HCT116 (cell line): ENCODE measurements at regions not wholly inside any gene's neighbourhood (a gene's known extent, or its start where the extent isn't known, plus 50 kb on each side); places are given as distances from the start of the nearest gene placed in this dataset.

Experiments
- ATAC-seq: fragments of 200-7000 bp; cut with Tn5 transposase; 2 replicates; pipeline ENCODE4 v1.9.1; 2020; ENCODE audit warnings: mild to moderate bottlenecking, moderate library complexity
- BruUV-seq: library from RNA; stranded (reverse); fragments of 400-500 nt; replicated peaks from 2 replicates; lab custom pipeline; 2021; lab: Mats Ljungman, UMichigan
- CTCF ChIA-PET: fragments of 300-600 bp; sonication (Branson Sonifier 250); formaldehyde crosslinking; loops from one replicate; lab custom pipeline; 2021; ENCODE audit warnings: antibody characterized with exemption; lab: Charles Lee
- POLR2A ChIA-PET: fragments of 300-600, 350-600 bp; sonication (Branson Sonifier 250); formaldehyde crosslinking; loops from one replicate; lab custom pipeline; 2021; ENCODE audit warnings: antibody characterized with exemption; lab: Charles Lee
- RAD21 ChIA-PET, 2 experiments: fragments of 300-600 bp; sonication (Branson Sonifier 250); formaldehyde crosslinking; loops; one replicate each; lab custom pipeline; 2023; ENCODE audit warnings: low total read pairs in 2 of 2; ENCODE audit not compliant: uncharacterized antibody in 2 of 2, unreplicated experiment in 2 of 2, low non-redundant PET in 1 of 2; lab: Charles Lee
- DNase-seq: peaks from one replicate; pipeline ENCODE4 v3.0.0-alpha.2; 2010; ENCODE audit warnings: low read depth, low spot score
- H2AFZ ChIP-seq: fragments of 200-600 bp; shearing (Covaris generic), sonication (generic); 2 replicates; pipeline ENCODE4 v1.6.1; 2017; ENCODE audit warnings: low read depth, mixed run types, mixed read lengths, antibody characterized with exemption, low read length; ENCODE audit not compliant: poor library complexity, severe bottlenecking
- H3K27ac ChIP-seq: 2 replicates; pipeline ENCODE4 v1.5.1; 2012; ENCODE audit warnings: low read depth, low read length
- H3K27me3 ChIP-seq: fragments of 200-600 bp; sonication (generic); 2 replicates; pipeline ENCODE4 v1.6.1; 2016; ENCODE audit warnings: mixed run types, low read length, mixed read lengths; ENCODE audit not compliant: insufficient read depth
- H3K36me3 ChIP-seq, 2 experiments: fragments of 200-500 bp in 1 of 2; fragments of 200-600 bp in 1 of 2; sonication (Bioruptor generic) in 1 of 2; sonication (generic) in 1 of 2; 2 replicates each; pipeline versions ENCODE4 v1.5.1 to v1.6.1; 2014 to 2016; ENCODE audit warnings: low read length in 2 of 2, inconsistent platforms in 1 of 2, mixed read lengths in 1 of 2, mixed run types in 1 of 2; ENCODE audit not compliant: insufficient read depth in 2 of 2, control insufficient read depth in 1 of 2
- H3K4me1 ChIP-seq, 2 experiments: fragments of 200-600 bp in 1 of 2; sonication (generic) in 1 of 2; 2 replicates each; pipeline versions ENCODE4 v1.5.1 to v1.6.1; 2012 to 2017; ENCODE audit warnings: low read length in 2 of 2, inconsistent platforms in 1 of 2, mild to moderate bottlenecking in 1 of 2, mixed read lengths in 1 of 2, mixed run types in 1 of 2, moderate library complexity in 1 of 2; ENCODE audit not compliant: insufficient read depth in 2 of 2, control insufficient read depth in 1 of 2
- H3K4me2 ChIP-seq: fragments of 200-600 bp; sonication (generic); 2 replicates; pipeline ENCODE4 v1.6.1; 2017; ENCODE audit warnings: mixed run types, low read length, mixed read lengths
- H3K4me3 ChIP-seq, 2 experiments: fragments of 200-600 bp in 1 of 2; sonication (generic) in 1 of 2; replicated peaks in 1 of 2; 2 replicates each; pipeline ENCODE4 v1.5.1; 2011 to 2016; ENCODE audit warnings: low read length in 2 of 2, control low read depth in 1 of 2, low read depth in 1 of 2, mild to moderate bottlenecking in 1 of 2, mixed read lengths in 1 of 2, mixed run types in 1 of 2
- H3K79me2 ChIP-seq: fragments of 200-600 bp; sonication (generic); 2 replicates; pipeline ENCODE4 v1.6.1; 2017; ENCODE audit warnings: mild to moderate bottlenecking, mixed run types, low read length, moderate library complexity, mixed read lengths; ENCODE audit not compliant: insufficient read depth
- H3K9ac ChIP-seq: fragments of 200-600 bp; sonication (generic); 2 replicates; pipeline ENCODE4 v1.6.1; 2016; ENCODE audit warnings: low read length, mixed read lengths
- H3K9me2 ChIP-seq: fragments of 200-600 bp; sonication (generic), shearing (Covaris generic); 2 replicates; pipeline ENCODE4 v1.6.1; 2017; ENCODE audit warnings: mixed run types, mild to moderate bottlenecking, moderate library complexity; ENCODE audit not compliant: insufficient read depth
- H3K9me3 ChIP-seq, 2 experiments: fragments of 200-500 bp in 1 of 2; fragments of 200-600 bp in 1 of 2; sonication (Bioruptor generic) in 1 of 2; sonication (generic) in 1 of 2; 2 replicates each; pipeline ENCODE4 v1.6.1; 2014 to 2017; ENCODE audit warnings: low read length in 2 of 2, mixed read lengths in 2 of 2, inconsistent platforms in 1 of 2, low read depth in 1 of 2, mild to moderate bottlenecking in 1 of 2, mixed run types in 1 of 2, moderate library complexity in 1 of 2; ENCODE audit not compliant: control insufficient read depth in 1 of 2, insufficient read depth in 1 of 2
- H4K20me1 ChIP-seq: fragments of 200-600 bp; sonication (generic), shearing (Covaris generic); 2 replicates; pipeline ENCODE4 v1.6.1; 2017; ENCODE audit warnings: mixed run types, mild to moderate bottlenecking, moderate library complexity; ENCODE audit not compliant: insufficient read depth
- ATF3 ChIP-seq: IDR thresholded peaks from 2 replicates; pipeline ENCODE4 v1.6.1; 2012
- CBX3 ChIP-seq: IDR thresholded peaks from 2 replicates; pipeline ENCODE4 v1.6.1; 2012; ENCODE audit warnings: low read depth
- EGR1 ChIP-seq: IDR thresholded peaks from 2 replicates; pipeline ENCODE4 v1.6.1; 2012; ENCODE audit warnings: low read depth
- EZH2 ChIP-seq: fragments of 200-600 bp; sonication (generic); IDR thresholded peaks from 2 replicates; pipeline ENCODE4 v1.6.1; 2017; ENCODE audit warnings: antibody characterized with exemption, mixed run types
- EZH2phosphoT487 ChIP-seq: fragments of 200-600 bp; IDR thresholded peaks from 2 replicates; pipeline ENCODE4 v1.6.1; 2018; ENCODE audit warnings: antibody characterized with exemption, borderline replicate concordance
- FOSL1 ChIP-seq: IDR thresholded peaks from 2 replicates; pipeline ENCODE4 v1.6.1; 2012; ENCODE audit warnings: low read depth
- MAX ChIP-seq: IDR thresholded peaks from 2 replicates; pipeline ENCODE4 v1.6.1; 2012
- POLR2A ChIP-seq: IDR thresholded peaks from 2 replicates; pipeline ENCODE4 v1.7.0; 2011; ENCODE audit warnings: borderline replicate concordance; ENCODE audit not compliant: insufficient read depth, insufficient read length; ENCODE audit errors: extremely low read depth
- RAD21 ChIP-seq: IDR thresholded peaks from 2 replicates; pipeline ENCODE4 v1.6.1; 2012; ENCODE audit warnings: low read depth, mild to moderate bottlenecking
- SP1 ChIP-seq: IDR thresholded peaks from 2 replicates; pipeline ENCODE4 v1.6.1; 2012; ENCODE audit warnings: low read depth
- intact Hi-C: fragments of 100-400 bp; cut with micrococcal nuclease; formaldehyde crosslinking; loops from 2 replicates; pipeline ENCODE4 v1.10.0; 2022

- POLR2A ChIA-PET, result no interaction called here
These were observed 86.0 kb upstream of the NMU start for GRCh38 chr4:55722132-55722531.

GRCh38 chr4:55723403-55723802 is 87.3 kb upstream of the NMU start:
- no peak overlapping the region for H3K4me3 ChIP-seq
- no peak overlapping the region for H3K27ac ChIP-seq
- intact Hi-C loops, result no loop called here
- no peak overlapping the region for H2AFZ ChIP-seq
- RAD21 ChIA-PET, result no interaction called here
- CTCF ChIA-PET, result no interaction called here
- POLR2A ChIA-PET, result no interaction called here
- H3K36me3 ChIP-seq, result no peaks in the 10 kb centered on the region
- no peak for DNase-seq
- H3K27me3 ChIP-seq, result no peaks in the 10 kb centered on the region
- no peaks in the 10 kb centered on the region for H3K9me3 ChIP-seq
- no peaks in the 10 kb centered on the region for H3K4me1 ChIP-seq
- no TSS peak for BruUV-seq
- H3K9me2 ChIP-seq, result no peaks in the 10 kb centered on the region
- no peak overlapping the region for H3K9ac ChIP-seq
- H3K4me2 ChIP-seq, result no peak overlapping the region
- ATAC-seq, result no peak
- no peak for TF ChIP-seq CBX3
- no peak for TF ChIP-seq ATF3
- no peak for TF ChIP-seq FOSL1
- no peak for TF ChIP-seq RAD21
- no peak for TF ChIP-seq MAX
- TF ChIP-seq SP1, result no peak
- TF ChIP-seq EZH2, result no peak
- TF ChIP-seq POLR2A, result no peak
- TF ChIP-seq EGR1, result no peak
- no peak for TF ChIP-seq EZH2phosphoT487
- H4K20me1 ChIP-seq, result no peaks in the 10 kb centered on the region
- H3K79me2 ChIP-seq, result no peaks in the 10 kb centered on the region

More at GRCh38 chr4:55722132-55722531, 86.0 kb upstream of the NMU start:
- Histone ChIP-seq H3K4me3 (no peak overlapping the region), H4K20me1 (no peaks in the 10 kb centered on the region), H3K4me2 (no peak overlapping the region), H3K9ac (no peak overlapping the region), H3K27ac (no peak overlapping the region), H3K9me3 (no peaks in the 10 kb centered on the region), H3K9me2 (no peaks in the 10 kb centered on the region), H3K79me2 (no peaks in the 10 kb centered on the region), H3K27me3 (no peaks in the 10 kb centered on the region), H3K4me1 (no peaks in the 10 kb centered on the region), H3K36me3 (no peaks in the 10 kb centered on the region), H2AFZ (no peak overlapping the region)
- no peak for TF ChIP-seq ATF3
- DNase-seq, result no peak
- CTCF ChIA-PET, result no interaction called here
- no TSS peak for BruUV-seq
- RAD21 ChIA-PET, result interaction anchor here in 1 of 2 experiments (0.7 kb wide), 1 partner anchor 21 kb away, joined by 4 read pairs; no protein-coding TSS in a partner anchor
- ATAC-seq, result no peak
- intact Hi-C loops, result no loop called here
